ENCODE measurements at regions not wholly inside any gene's neighbourhood (a gene's known extent, or its start where the extent isn't known, plus 50 kb on each side); places are given as distances from the start of the nearest gene placed in this dataset.
"Not testable (repeated sequence)": the region's sequence is repeated elsewhere in the genome, so short reads cannot be mapped to it uniquely, and the experiment has no call there.

DNA sequence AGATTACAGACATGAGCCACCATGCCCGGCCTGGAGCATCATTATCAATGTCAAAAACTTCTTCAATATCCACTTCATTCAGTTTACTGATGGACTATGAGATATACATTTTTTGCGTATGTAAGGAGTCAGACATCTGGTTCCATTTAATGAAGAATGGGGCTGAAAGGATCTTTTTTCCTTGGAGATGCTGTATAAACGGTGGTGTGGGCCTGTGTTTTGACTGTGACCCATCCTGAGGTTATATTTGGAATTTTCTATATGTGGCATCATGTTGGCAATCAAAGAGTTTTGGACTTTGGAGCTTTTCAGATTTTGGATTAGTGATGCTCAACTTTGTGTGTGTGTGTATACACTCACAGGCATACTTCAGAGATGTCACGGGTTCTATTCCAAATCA is 85.7 kb upstream of the FBXL17 start:
- no peak for ATAC-seq (replicated peaks)
- H3K36me3 Mint-ChIP-seq: no peaks in the 10 kb centered on the region
- peaks cover 0 to 4% of the 10 kb centered on the region in 2 donors for H3K27me3 Mint-ChIP-seq
- H3K4me1 Mint-ChIP-seq: no peaks in the 10 kb centered on the region
- H3K9me3 Mint-ChIP-seq: no peaks in the 10 kb centered on the region
- no peak overlapping the region for H3K4me3 Mint-ChIP-seq
- DNase-seq: no peak
- no peak overlapping the region for H3K27ac Mint-ChIP-seq

DNA sequence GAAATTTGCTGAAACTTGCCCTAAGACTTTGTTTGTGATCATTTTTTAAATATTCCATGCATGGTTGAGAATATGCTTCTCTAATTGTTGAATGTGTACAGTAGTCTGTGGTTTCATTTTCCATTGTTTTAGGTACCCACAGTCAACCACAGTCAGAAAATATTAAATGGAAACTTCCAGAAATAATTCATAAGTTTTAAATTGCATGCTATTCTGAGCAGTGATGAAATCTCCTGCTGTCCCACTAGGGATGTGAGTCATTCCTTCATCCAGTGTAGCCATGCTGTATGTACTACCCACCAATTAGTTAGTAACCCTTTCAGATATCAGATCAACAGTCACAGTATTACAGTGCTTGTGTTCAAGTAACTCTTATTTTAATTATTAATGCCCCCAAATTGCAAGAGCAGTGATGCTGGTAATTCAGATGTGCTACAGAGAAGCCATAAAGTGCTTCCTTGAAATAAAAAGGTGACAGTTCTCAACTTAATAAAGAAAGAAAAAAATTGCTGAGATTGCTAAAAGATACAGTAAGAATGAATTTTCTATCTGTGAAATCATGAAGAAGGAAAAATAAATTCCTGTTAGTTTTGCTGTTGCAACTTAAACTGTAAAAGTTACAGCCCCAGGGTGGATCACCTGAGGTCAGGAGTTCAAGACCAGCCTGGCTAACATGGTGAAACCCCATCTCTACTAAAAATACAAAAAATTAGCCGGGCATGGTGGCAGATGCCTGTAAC is 79.9 kb upstream of the FBXL17 start:
- Mint-ChIP-seq H3K36me3 (no peaks in the 10 kb centered on the region), H3K4me1 (peaks cover 4 to 16% of the 10 kb centered on the region in 2 donors), H3K4me3 (no peak overlapping the region), H3K27me3 (peaks cover 0 to 15% of the 10 kb centered on the region in 2 donors), H3K9me3 (peaks cover 0 to 4% of the 10 kb centered on the region in 2 donors), H3K27ac (no peak overlapping the region)
- DNase-seq (no peak), ATAC-seq (replicated peaks) (peak; percentile 82 to 94)

DNA sequence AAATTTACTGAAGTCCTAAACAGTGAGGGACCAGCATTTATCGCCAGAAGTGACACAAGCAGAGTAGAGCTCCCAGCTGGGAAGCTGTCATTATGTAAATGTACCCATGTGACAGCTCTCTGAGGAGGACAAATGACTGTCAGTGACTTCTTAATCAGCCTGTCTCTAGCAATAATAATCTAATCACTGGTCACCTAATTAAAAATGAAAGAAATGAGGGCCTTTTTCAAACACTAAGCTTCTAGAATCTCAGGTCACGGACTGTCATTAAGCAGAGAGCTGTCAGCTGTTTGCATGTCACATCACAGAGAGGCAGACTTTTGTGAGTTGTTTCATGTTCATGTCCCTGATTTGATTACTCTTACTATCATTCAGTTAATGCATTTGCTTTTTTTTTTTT is 77.9 kb upstream of the FBXL17 start:
- Mint-ChIP-seq H3K27ac (no peak overlapping the region), H3K36me3 (peaks cover 0 to 1% of the 10 kb centered on the region in 2 donors), H3K4me3 (no peak overlapping the region), H3K27me3 (peaks cover 0 to 17% of the 10 kb centered on the region in 2 donors), H3K4me1 (peaks cover 4 to 16% of the 10 kb centered on the region in 2 donors), H3K9me3 (peaks cover 8 to 12% of the 10 kb centered on the region in 2 donors)
- DNase-seq: no peak
- no peak for ATAC-seq (replicated peaks)

DNA sequence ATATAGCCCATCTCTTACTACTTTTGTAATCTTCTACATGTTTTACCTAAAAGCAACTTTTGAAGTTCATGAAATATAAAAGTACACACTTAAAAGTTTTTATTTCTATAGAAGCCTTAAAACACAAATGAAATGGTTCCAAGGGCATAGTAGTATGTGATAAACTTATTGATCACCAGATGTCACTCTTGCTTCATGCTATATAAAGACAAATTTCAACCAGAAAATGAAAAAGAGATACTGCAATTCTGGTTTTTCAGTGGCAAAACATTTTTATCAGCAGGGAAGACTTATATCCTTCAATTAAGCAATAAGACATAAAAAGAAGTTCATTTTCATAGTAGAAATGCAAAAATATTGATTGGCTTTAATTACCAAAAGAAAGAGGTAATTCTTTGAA is 69.4 kb upstream of the FBXL17 start:
- no peaks in the 10 kb centered on the region for H3K4me1 Mint-ChIP-seq
- H3K27me3 Mint-ChIP-seq: peaks cover 0 to 4% of the 10 kb centered on the region in 2 donors
- H3K36me3 Mint-ChIP-seq: no peaks in the 10 kb centered on the region
- ATAC-seq (replicated peaks) (no peak), DNase-seq (no peak)
- no peak overlapping the region for H3K4me3 Mint-ChIP-seq
- peaks cover 23 to 26% of the 10 kb centered on the region in 2 donors for H3K9me3 Mint-ChIP-seq
- no peak overlapping the region for H3K27ac Mint-ChIP-seq

DNA sequence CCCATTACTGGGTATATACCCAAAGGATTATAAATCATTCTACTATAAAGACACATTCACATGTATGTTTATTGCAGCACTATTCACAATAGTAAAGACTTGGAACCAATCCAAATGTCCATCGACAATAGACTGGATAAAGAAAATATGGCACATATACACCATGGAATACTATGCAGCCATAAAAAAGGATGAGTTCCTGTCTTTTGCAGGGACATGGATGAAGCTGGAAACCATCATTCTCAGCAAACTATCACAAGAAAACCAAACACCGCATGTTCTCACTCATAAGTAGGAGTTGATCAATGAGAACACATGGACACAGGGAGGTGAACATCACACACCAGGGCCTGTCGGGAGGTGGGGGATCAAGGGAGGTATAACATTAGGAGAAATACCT is 62.2 kb upstream of the FBXL17 start:
- not testable (repeated sequence) for ATAC-seq (replicated peaks); H3K4me3 Mint-ChIP-seq; H3K9me3 Mint-ChIP-seq; H3K27me3 Mint-ChIP-seq; H3K36me3 Mint-ChIP-seq; H3K4me1 Mint-ChIP-seq; H3K27ac Mint-ChIP-seq; DNase-seq

DNA sequence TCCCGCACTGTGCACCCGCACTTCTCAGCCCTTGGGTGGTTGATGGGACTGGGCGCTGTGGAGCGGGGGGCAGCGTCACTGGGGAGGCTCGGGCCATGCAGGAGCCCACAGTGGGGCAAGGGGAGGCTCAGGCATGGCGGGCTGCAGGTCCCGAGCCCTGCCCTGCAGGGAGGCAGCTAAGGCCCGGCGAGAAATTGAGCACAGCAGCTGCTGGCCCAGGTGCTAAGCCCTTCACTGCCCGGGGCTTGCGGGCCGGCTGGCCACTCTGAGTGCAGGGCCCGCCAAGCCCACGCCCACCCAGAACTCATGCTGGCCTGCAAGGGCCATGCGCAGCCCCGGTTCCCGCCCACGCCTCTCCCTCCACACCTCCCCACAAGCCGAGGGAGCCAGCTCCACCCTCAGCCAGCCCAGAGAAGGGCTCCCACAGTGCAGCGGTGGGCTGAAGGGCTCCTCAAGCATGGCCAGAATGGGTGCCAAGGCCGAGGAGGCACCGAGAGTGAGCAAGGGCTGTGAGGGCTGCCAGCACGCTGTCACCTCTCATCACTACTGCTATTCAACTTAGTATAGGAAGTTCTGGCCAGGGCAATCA is 60.3 kb upstream of the FBXL17 start:
- not testable (repeated sequence) for H3K27me3 Mint-ChIP-seq; H3K4me3 Mint-ChIP-seq; ATAC-seq (replicated peaks); H3K27ac Mint-ChIP-seq; H3K4me1 Mint-ChIP-seq; H3K36me3 Mint-ChIP-seq; DNase-seq; H3K9me3 Mint-ChIP-seq

DNA sequence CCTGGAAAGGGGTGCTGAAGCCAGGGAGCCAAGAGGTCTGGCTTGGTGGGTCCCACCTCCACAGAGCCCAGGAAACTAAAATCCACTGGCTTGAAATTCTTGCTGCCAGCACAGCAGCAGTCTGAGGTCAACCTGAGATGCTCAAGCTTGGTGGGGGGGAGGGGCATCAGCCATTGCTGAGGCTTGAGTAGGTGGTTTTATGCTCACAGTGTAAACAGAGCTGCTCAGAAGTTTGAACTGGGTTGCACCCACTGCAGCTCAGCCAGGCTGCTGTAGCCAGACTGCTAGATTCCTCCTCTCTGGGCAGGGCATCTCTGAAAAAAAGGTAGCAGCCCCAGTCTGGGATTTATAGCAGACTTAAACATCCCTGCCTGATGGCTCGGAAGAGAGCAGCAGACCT is 55.5 kb upstream of the FBXL17 start:
- peaks cover 3 to 9% of the 10 kb centered on the region in 2 donors for H3K4me1 Mint-ChIP-seq
- H3K36me3 Mint-ChIP-seq: no peaks in the 10 kb centered on the region
- DNase-seq (no peak), ATAC-seq (replicated peaks) (no peak)
- H3K27ac Mint-ChIP-seq: no peak overlapping the region
- H3K27me3 Mint-ChIP-seq: peaks cover 6% of the 10 kb centered on the region in 2 donors
- peaks cover 0 to 5% of the 10 kb centered on the region in 2 donors for H3K9me3 Mint-ChIP-seq
- no peak overlapping the region for H3K4me3 Mint-ChIP-seq

DNA sequence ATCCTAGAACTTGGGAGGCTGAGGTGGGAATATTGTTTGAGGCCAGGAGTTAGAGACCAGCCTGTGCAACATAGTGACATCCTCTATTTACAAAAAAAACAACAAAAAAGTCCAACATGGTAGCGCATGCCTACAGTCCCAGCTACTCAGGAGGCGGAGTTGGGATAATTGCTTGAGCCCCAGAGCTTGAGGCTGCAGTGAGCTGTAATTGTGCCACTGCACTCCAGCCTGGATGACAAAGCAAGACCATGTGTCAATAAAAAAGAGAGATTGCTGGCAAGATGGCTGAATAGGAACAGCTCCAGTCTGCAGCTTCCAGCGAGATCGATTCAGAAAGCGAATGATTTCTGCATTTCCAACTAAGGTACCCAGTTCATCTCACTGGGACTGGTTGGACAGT is 54.8 kb upstream of the FBXL17 start:
- ATAC-seq (replicated peaks) (no peak), DNase-seq (no peak)
- Mint-ChIP-seq H3K36me3 (no peaks in the 10 kb centered on the region), H3K27me3 (peaks cover 6% of the 10 kb centered on the region in 2 donors), H3K27ac (no peak overlapping the region), H3K9me3 (peaks cover 0 to 2% of the 10 kb centered on the region in 2 donors), H3K4me1 (peaks cover 5 to 16% of the 10 kb centered on the region in 2 donors), H3K4me3 (no peak overlapping the region)

DNA sequence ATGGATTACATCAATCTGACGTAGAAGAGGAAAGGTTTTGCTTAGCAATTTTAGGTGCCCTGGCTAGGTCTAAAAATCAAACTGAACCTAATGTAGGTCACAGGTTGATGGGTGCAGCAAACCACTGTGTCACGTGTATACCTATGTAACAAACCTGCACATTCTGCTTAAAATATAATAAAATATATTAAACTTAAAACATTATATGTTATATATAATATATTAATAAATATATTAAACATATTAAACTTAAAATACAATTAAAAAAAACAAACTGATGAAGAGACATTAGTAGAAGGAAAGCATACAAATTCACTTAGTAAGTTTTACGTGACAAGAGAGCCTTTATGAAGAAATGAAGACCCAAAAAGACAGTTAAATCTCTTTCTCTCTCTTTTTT is 51.7 kb upstream of the FBXL17 start:
- peaks cover 6 to 21% of the 10 kb centered on the region in 2 donors for H3K4me1 Mint-ChIP-seq
- no peak overlapping the region for H3K4me3 Mint-ChIP-seq
- H3K27me3 Mint-ChIP-seq: peaks cover 4 to 12% of the 10 kb centered on the region in 2 donors
- no peak for ATAC-seq (replicated peaks)
- no peaks in the 10 kb centered on the region for H3K9me3 Mint-ChIP-seq
- H3K27ac Mint-ChIP-seq: no peak overlapping the region
- H3K36me3 Mint-ChIP-seq: no peaks in the 10 kb centered on the region
- DNase-seq: no peak

DNA sequence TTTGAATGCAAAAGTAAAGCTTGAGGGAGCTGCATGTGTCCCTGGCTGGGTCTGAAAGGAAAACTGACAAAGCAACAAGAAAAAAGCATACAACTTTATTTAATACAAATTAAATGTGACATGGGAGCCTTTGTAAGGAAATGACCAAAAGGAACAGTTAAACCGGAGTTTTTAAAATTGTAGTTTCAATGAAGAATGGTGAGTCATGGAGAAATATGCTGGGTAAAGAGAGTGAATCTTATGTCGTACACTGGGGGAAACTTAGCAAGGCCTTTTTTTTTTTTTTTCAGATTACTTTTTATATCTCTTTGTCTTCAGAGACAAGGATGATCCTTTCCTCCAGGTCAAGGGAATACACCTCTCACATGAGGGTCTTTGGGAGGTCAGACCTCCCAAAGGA is 50.1 kb upstream of the FBXL17 start:
- Mint-ChIP-seq H3K27me3 (peaks cover 15 to 24% of the 10 kb centered on the region in 2 donors), H3K36me3 (no peaks in the 10 kb centered on the region), H3K27ac (no peak overlapping the region), H3K4me1 (peaks cover 6 to 21% of the 10 kb centered on the region in 2 donors), H3K9me3 (peaks cover 0 to 7% of the 10 kb centered on the region in 2 donors), H3K4me3 (no peak overlapping the region)
- no peak for DNase-seq
- no peak for ATAC-seq (replicated peaks)

Measured in stimulated activated naive B cell treated with anti-CD40 and anti-IgM and Interleukin-4, amounts not matched to agents 10 μg/mL and 1 μg/mL and 100 μg/mL, for 72 hours (primary cell).